Activated effector memory CD4-positive, alpha-beta T cell treated with Interleukin-2 at 50 U/mL for 16 hours (primary cell): ENCODE measurements at regions not wholly inside any gene's neighbourhood (a gene's known extent, or its start where the extent isn't known, plus 50 kb on each side); places are given as distances from the start of the nearest gene placed in this dataset.
"Not testable (repeated sequence)": the region's sequence is repeated elsewhere in the genome, so short reads cannot be mapped to it uniquely, and the experiment has no call there.

Experiments
- DNase-seq: peaks from one replicate; pipeline ENCODE4 v3.0.0-alpha.2; 2020

- DNase-seq: no peak
Measured at GRCh38 chr5:167295681-167296005, 995.8 kb upstream of the WWC1 start.

- no peak for DNase-seq
Measured at GRCh38 chr5:167296066-167296465, 995.4 kb upstream of the WWC1 start.

GRCh38 chr5:167296661-167297060 is 994.8 kb upstream of the WWC1 start:
- DNase-seq: no peak

- not testable (repeated sequence) for DNase-seq
Measured at GRCh38 chr5:167299861-167300260, 991.6 kb upstream of the WWC1 start.

GRCh38 chr5:167303582-167303981 is 987.9 kb upstream of the WWC1 start:
- DNase-seq: no peak

- DNase-seq: no peak
Measured at GRCh38 chr5:167304834-167305469, 986.5 kb upstream of the WWC1 start.

GRCh38 chr5:167305591-167306213 is 985.7 kb upstream of the WWC1 start:
- DNase-seq: no peak

- DNase-seq: no peak
Measured at GRCh38 chr5:167307042-167307441, 984.4 kb upstream of the WWC1 start.

- DNase-seq: no peak
Measured at GRCh38 chr5:167308466-167308865, 983.0 kb upstream of the WWC1 start.

- no peak for DNase-seq
Measured at GRCh38 chr5:167309941-167310517, 981.4 kb upstream of the WWC1 start.

- no peak for DNase-seq
Measured at GRCh38 chr5:167311340-167311739, 980.1 kb upstream of the WWC1 start.

- no peak for DNase-seq
Measured at GRCh38 chr5:167312225-167312624, 979.2 kb upstream of the WWC1 start.

- DNase-seq: no peak
Measured at GRCh38 chr5:167315762-167316161, 975.7 kb upstream of the WWC1 start.

GRCh38 chr5:167317884-167318283 is 973.6 kb upstream of the WWC1 start:
- DNase-seq: no peak

GRCh38 chr5:167319243-167319642 is 972.2 kb upstream of the WWC1 start:
- DNase-seq: no peak

GRCh38 chr5:167320019-167320418 is 971.4 kb upstream of the WWC1 start:
- no peak for DNase-seq

- no peak for DNase-seq
Measured at GRCh38 chr5:167332309-167332708, 959.1 kb upstream of the WWC1 start.

GRCh38 chr5:167336161-167336560 is 955.3 kb upstream of the WWC1 start:
- no peak for DNase-seq

GRCh38 chr5:167339205-167339604 is 952.2 kb upstream of the WWC1 start:
- no peak for DNase-seq

- no peak for DNase-seq
Measured at GRCh38 chr5:167346461-167346860, 945.0 kb upstream of the WWC1 start.

GRCh38 chr5:167348251-167348926 is 943.1 kb upstream of the WWC1 start:
- DNase-seq: no peak

GRCh38 chr5:167348980-167349379 is 942.5 kb upstream of the WWC1 start:
- DNase-seq: no peak

GRCh38 chr5:167351316-167351715 is 940.1 kb upstream of the WWC1 start:
- no peak for DNase-seq

GRCh38 chr5:167352801-167353200 is 938.6 kb upstream of the WWC1 start:
- no peak for DNase-seq
